Skeletal muscle tissue (tissue), 3 donors: ENCODE measurements at regions not wholly inside any gene's neighbourhood (a gene's known extent, or its start where the extent isn't known, plus 50 kb on each side); places are given as distances from the start of the nearest gene placed in this dataset.

Experiments
- H3K27ac ChIP-seq: one replicate; pipeline ENCODE4 v1.7.0; 2013; ENCODE audit warnings: mild to moderate bottlenecking, low read depth, low read length, inconsistent platforms
- H3K27me3 ChIP-seq, 3 donors: one replicate each; pipeline ENCODE4 v1.7.0; 2013; ENCODE audit warnings: low read length in 3 of 3; ENCODE audit not compliant: control insufficient read depth in 3 of 3, insufficient read depth in 3 of 3
- H3K36me3 ChIP-seq, 3 donors: one replicate each; pipeline ENCODE4 v1.7.0; 2013; ENCODE audit warnings: low read length in 3 of 3; ENCODE audit not compliant: control insufficient read depth in 3 of 3, insufficient read depth in 3 of 3
- H3K4me1 ChIP-seq, 3 donors: one replicate each; pipeline ENCODE4 v1.7.0; 2013; ENCODE audit warnings: low read length in 3 of 3, mild to moderate bottlenecking in 3 of 3; ENCODE audit not compliant: control insufficient read depth in 3 of 3, insufficient read depth in 3 of 3
- H3K4me3 ChIP-seq, 3 donors: one replicate each; pipeline ENCODE4 v1.7.0; 2013; ENCODE audit warnings: low read length in 3 of 3
- H3K9ac ChIP-seq, 3 donors: one replicate each; pipeline ENCODE4 v1.7.0; 2013; ENCODE audit warnings: low read length in 3 of 3, mild to moderate bottlenecking in 3 of 3, moderate library complexity in 2 of 3, low read depth in 1 of 3
- H3K9me3 ChIP-seq, 3 donors: one replicate each; pipeline ENCODE4 v1.7.0; 2013; ENCODE audit warnings: low read length in 3 of 3; ENCODE audit not compliant: control insufficient read depth in 3 of 3
- donor health status: Osteomylitis.

- Histone ChIP-seq H3K4me1 (no peaks in the 10 kb centered on the region), H3K27me3 (peaks cover 3 to 7% (median 5%) of the 10 kb centered on the region in 3 donors), H3K36me3 (no peaks in the 10 kb centered on the region), H3K27ac (no peak overlapping the region), H3K4me3 (no peak overlapping the region), H3K9me3 (no peaks in the 10 kb centered on the region), H3K9ac (no peak overlapping the region)
Observed at GRCh38 chr22:48208894-48209293, 1446.4 kb downstream of the TBC1D22A start.

GRCh38 chr22:48207919-48208535 is 1445.6 kb downstream of the TBC1D22A start:
- H3K9me3 ChIP-seq = no peaks in the 10 kb centered on the region
- H3K36me3 ChIP-seq = no peaks in the 10 kb centered on the region
- H3K4me1 ChIP-seq = no peaks in the 10 kb centered on the region
- H3K27me3 ChIP-seq = peaks cover 3 to 7% (median 4%) of the 10 kb centered on the region in 3 donors
- H3K9ac ChIP-seq = no peak overlapping the region
- no peak overlapping the region for H3K27ac ChIP-seq
- H3K4me3 ChIP-seq = no peak overlapping the region

- Histone ChIP-seq H3K4me3 (no peak overlapping the region), H3K36me3 (no peaks in the 10 kb centered on the region), H3K27me3 (peaks cover 1 to 5% (median 4%) of the 10 kb centered on the region in 3 donors), H3K4me1 (no peaks in the 10 kb centered on the region), H3K9me3 (no peaks in the 10 kb centered on the region), H3K27ac (no peak overlapping the region), H3K9ac (no peak overlapping the region)
Observed at GRCh38 chr22:48205790-48206189, 1443.3 kb downstream of the TBC1D22A start.

- Histone ChIP-seq H3K9me3 (no peaks in the 10 kb centered on the region), H3K36me3 (no peaks in the 10 kb centered on the region), H3K4me3 (no peak overlapping the region), H3K9ac (no peak overlapping the region), H3K4me1 (no peaks in the 10 kb centered on the region), H3K27ac (no peak overlapping the region), H3K27me3 (peaks cover 0 to under 1% (median under 1%) of the 10 kb centered on the region in 3 donors)
Observed at GRCh38 chr22:48205161-48205560, 1442.7 kb downstream of the TBC1D22A start.

GRCh38 chr22:48204296-48204695 is 1441.8 kb downstream of the TBC1D22A start:
- Histone ChIP-seq H3K27ac (no peak overlapping the region), H3K4me3 (no peak overlapping the region), H3K36me3 (no peaks in the 10 kb centered on the region), H3K9ac (no peak overlapping the region), H3K4me1 (no peaks in the 10 kb centered on the region), H3K9me3 (no peaks in the 10 kb centered on the region), H3K27me3 (no peaks in the 10 kb centered on the region)

GRCh38 chr22:48199667-48200066 is 1437.2 kb downstream of the TBC1D22A start:
- Histone ChIP-seq H3K4me3 (no peak overlapping the region), H3K9me3 (no peaks in the 10 kb centered on the region), H3K36me3 (no peaks in the 10 kb centered on the region), H3K27ac (no peak overlapping the region), H3K27me3 (peaks cover 0 to 10% (median 3%) of the 10 kb centered on the region in 3 donors), H3K4me1 (no peaks in the 10 kb centered on the region), H3K9ac (no peak overlapping the region)

- H3K9ac ChIP-seq = no peak overlapping the region
- H3K4me3 ChIP-seq = no peak overlapping the region
- no peaks in the 10 kb centered on the region for H3K4me1 ChIP-seq
- H3K27me3 ChIP-seq = peaks cover 0 to 10% (median 3%) of the 10 kb centered on the region in 3 donors
- H3K9me3 ChIP-seq = no peaks in the 10 kb centered on the region
- H3K36me3 ChIP-seq = no peaks in the 10 kb centered on the region
- H3K27ac ChIP-seq = no peak overlapping the region
Observed at GRCh38 chr22:48198489-48199459, 1436.3 kb downstream of the TBC1D22A start.

GRCh38 chr22:48197189-48197690 is 1434.8 kb downstream of the TBC1D22A start:
- H3K4me1 ChIP-seq = no peaks in the 10 kb centered on the region
- peaks cover 0 to 10% (median 3%) of the 10 kb centered on the region in 3 donors for H3K27me3 ChIP-seq
- H3K9me3 ChIP-seq = peaks cover 0 to 3% (median 0%) of the 10 kb centered on the region in 3 donors
- H3K9ac ChIP-seq = no peak overlapping the region
- H3K36me3 ChIP-seq = no peaks in the 10 kb centered on the region
- no peak overlapping the region for H3K4me3 ChIP-seq
- H3K27ac ChIP-seq = no peak overlapping the region

- Histone ChIP-seq H3K4me3 (no peak overlapping the region), H3K27ac (no peak overlapping the region), H3K4me1 (no peaks in the 10 kb centered on the region), H3K36me3 (no peaks in the 10 kb centered on the region), H3K27me3 (peaks cover 0 to 3% (median 0%) of the 10 kb centered on the region in 3 donors), H3K9me3 (peaks cover 0 to 3% (median 0%) of the 10 kb centered on the region in 3 donors), H3K9ac (no peak overlapping the region)
Observed at GRCh38 chr22:48192920-48193319, 1430.5 kb downstream of the TBC1D22A start.

GRCh38 chr22:48192071-48192470 is 1429.6 kb downstream of the TBC1D22A start:
- Histone ChIP-seq H3K4me1 (no peaks in the 10 kb centered on the region), H3K27ac (no peak overlapping the region), H3K4me3 (no peak overlapping the region), H3K27me3 (no peaks in the 10 kb centered on the region), H3K36me3 (no peaks in the 10 kb centered on the region), H3K9me3 (peaks cover 0 to 3% (median 0%) of the 10 kb centered on the region in 3 donors), H3K9ac (no peak overlapping the region)
